ENCODE measurements at regions not wholly inside any gene's neighbourhood (a gene's known extent, or its start where the extent isn't known, plus 50 kb on each side); places are given as distances from the start of the nearest gene placed in this dataset.

GRCh38 chrX:19176901-19177630 is 54.8 kb upstream of the ADGRG2 start:
- no peak for TF ChIP-seq FOXM1 (IDR thresholded peaks at IDR 0.05; ENCODE audit: low read depth, low read length)
- no peak for TF ChIP-seq CHD2 (IDR thresholded peaks at IDR 0.05; ENCODE audit: borderline replicate concordance, low read depth, low read length)
- no peak for TF ChIP-seq MAX (IDR thresholded peaks at IDR 0.05; ENCODE audit: low read depth, low read length)
- TF ChIP-seq PBX3 (IDR thresholded peaks at IDR 0.05; ENCODE audit: insufficient replicate concordance, low read depth, low read length) = no peak
- TF ChIP-seq POLR2A (IDR thresholded peaks at IDR 0.05; ENCODE audit: low read depth, low read length) = no peak
- TF ChIP-seq SIN3A (IDR thresholded peaks at IDR 0.05; ENCODE audit: low read depth, low read length) = no peak
- no peak for TF ChIP-seq CTCF (IDR thresholded peaks at IDR 0.05 in 2 of 3, conservative IDR thresholded peaks at IDR 0.05 in 1 of 3; ENCODE audit: control insufficient read depth in 2 of 3, extremely low read depth in 1 of 3, insufficient read depth in 1 of 3, low read depth in 3 of 3, low read length in 3 of 3)
- TF ChIP-seq POLR2AphosphoS2 (IDR thresholded peaks at IDR 0.05; ENCODE audit: low read depth, low read length) = no peak
- TF ChIP-seq CEBPB (IDR thresholded peaks at IDR 0.05; ENCODE audit: borderline replicate concordance in 1 of 2, low read depth in 2 of 2, low read length in 2 of 2) = no peak
- no peak for TF ChIP-seq CREB1 (IDR thresholded peaks at IDR 0.05; ENCODE audit: low read depth)
- TF ChIP-seq TAF1 (IDR thresholded peaks at IDR 0.05; ENCODE audit: borderline replicate concordance, low read depth, low read length) = no peak
- TF ChIP-seq NRF1 (conservative IDR thresholded peaks at IDR 0.05; ENCODE audit: low read depth, low read length) = no peak
- TF ChIP-seq CHD1 (IDR thresholded peaks at IDR 0.05; ENCODE audit: low read depth, low read length) = no peak
- TF ChIP-seq EP300 (IDR thresholded peaks at IDR 0.05; ENCODE audit: borderline replicate concordance in 1 of 2, control insufficient read depth in 1 of 2, low read depth in 2 of 2, low read length in 2 of 2) = no peak
